ENCODE measurements at regions not wholly inside any gene's neighbourhood (a gene's known extent, or its start where the extent isn't known, plus 50 kb on each side); places are given as distances from the start of the nearest gene placed in this dataset.

DNA sequence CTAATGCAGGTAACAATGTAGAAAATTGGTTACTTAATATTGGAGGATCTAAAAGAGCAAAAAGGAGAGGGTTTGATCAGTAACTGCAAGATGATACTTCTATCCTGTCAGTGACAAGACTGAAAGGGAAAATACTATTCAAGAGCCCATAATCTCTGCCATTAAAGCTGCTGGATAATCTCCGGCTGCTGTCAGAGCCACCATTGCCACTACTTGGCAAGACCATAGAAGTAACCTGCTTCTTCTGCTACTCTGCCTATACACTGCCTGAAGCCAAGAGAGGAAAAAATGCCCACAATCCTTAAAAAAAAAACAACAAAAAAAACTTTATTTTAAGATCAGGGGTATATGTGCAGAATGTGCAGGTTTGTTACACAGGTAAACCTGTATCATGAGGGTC, 386.5 kb upstream of the ID4 start:
- TF ChIP-seq POLR2A (IDR thresholded peaks at IDR 0.05; ENCODE audit: low read depth) = no peak
- TF ChIP-seq POLR2AphosphoS5 (IDR thresholded peaks at IDR 0.05) = no peak

Data from esophagus muscularis mucosa (tissue), 2 donors.